Calu3 (cell line): ENCODE measurements at regions not wholly inside any gene's neighbourhood (a gene's known extent, or its start where the extent isn't known, plus 50 kb on each side); places are given as distances from the start of the nearest gene placed in this dataset.
"Not testable (repeated sequence)": the region's sequence is repeated elsewhere in the genome, so short reads cannot be mapped to it uniquely, and the experiment has no call there.

ENCODE experiments used
- BruUV-seq: library from RNA; stranded (reverse); fragments of 400-500 nt; replicated peaks from 2 replicates; lab custom pipeline; 2021; lab: Mats Ljungman, UMichigan
- CTCF ChIA-PET: fragments of 300-600 bp; sonication (Branson Sonifier 250); formaldehyde crosslinking; loops from one replicate; lab custom pipeline; 2022; ENCODE audit warnings: antibody characterized with exemption; lab: Charles Lee
- DNase-seq: peaks from one replicate; pipeline ENCODE4 v3.0.0; 2022
- H3K27ac Mint-ChIP-seq: one replicate; pipeline ENCODE4 v1.8.0; 2022; ENCODE audit warnings: mixed read lengths; ENCODE audit not compliant: unreplicated experiment
- H3K27me3 Mint-ChIP-seq: one replicate; pipeline ENCODE4 v1.8.0; 2022; ENCODE audit warnings: mixed read lengths; ENCODE audit not compliant: unreplicated experiment
- H3K36me3 Mint-ChIP-seq: one replicate; pipeline ENCODE4 v1.8.0; 2022; ENCODE audit warnings: mild to moderate bottlenecking, moderate library complexity, mixed read lengths; ENCODE audit not compliant: insufficient read depth, unreplicated experiment
- H3K4me1 Mint-ChIP-seq: one replicate; pipeline ENCODE4 v1.8.0; 2022; ENCODE audit warnings: mild to moderate bottlenecking, low read depth, mixed read lengths; ENCODE audit not compliant: unreplicated experiment
- H3K4me3 Mint-ChIP-seq: one replicate; pipeline ENCODE4 v1.8.0; 2022; ENCODE audit warnings: mild to moderate bottlenecking, low read depth, moderate library complexity, mixed read lengths; ENCODE audit not compliant: unreplicated experiment
- H3K9me3 Mint-ChIP-seq: one replicate; pipeline ENCODE4 v1.8.0; 2022; ENCODE audit warnings: low read depth, mixed read lengths; ENCODE audit not compliant: unreplicated experiment
- intact Hi-C: fragments of 100-400 bp; cut with micrococcal nuclease; formaldehyde crosslinking; loops from one replicate; pipeline ENCODE4 v1.10.0; 2022; ENCODE audit not compliant: unreplicated experiment
- TF ChIP-seq, protein P1 (sequence below): fragments of 200-600 bp; IDR thresholded peaks from one replicate; pipeline ENCODE4 v1.8.0; 2022; ENCODE audit warnings: antibody characterized with exemption; ENCODE audit not compliant: unreplicated experiment

DNA sequence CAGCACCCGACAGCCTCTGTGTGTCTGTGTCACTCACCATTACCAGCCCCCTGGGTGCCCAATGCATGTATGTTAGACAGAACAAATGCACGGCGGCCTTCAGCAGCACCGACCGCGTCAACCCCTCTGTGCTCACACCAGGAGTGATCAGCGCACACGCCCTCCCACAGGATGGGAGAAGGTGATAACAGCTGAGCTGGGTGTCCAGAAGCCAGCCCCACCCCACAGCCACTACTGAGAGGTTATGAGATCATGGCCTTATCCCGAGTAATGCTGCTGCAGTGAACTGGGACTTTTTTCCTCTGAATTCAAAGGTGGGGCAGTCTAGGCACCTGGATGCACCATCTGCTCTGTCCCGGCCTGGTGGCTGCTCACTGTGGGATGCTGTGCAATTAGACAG lies 80.9 kb upstream of the SAMD11 start:
- BruUV-seq, DNase-seq, H3K9me3 Mint-ChIP-seq, CTCF ChIA-PET, H3K36me3 Mint-ChIP-seq, H3K27me3 Mint-ChIP-seq, H3K4me1 Mint-ChIP-seq, H3K4me3 Mint-ChIP-seq, H3K27ac Mint-ChIP-seq, intact Hi-C loops: not testable (repeated sequence)

DNA sequence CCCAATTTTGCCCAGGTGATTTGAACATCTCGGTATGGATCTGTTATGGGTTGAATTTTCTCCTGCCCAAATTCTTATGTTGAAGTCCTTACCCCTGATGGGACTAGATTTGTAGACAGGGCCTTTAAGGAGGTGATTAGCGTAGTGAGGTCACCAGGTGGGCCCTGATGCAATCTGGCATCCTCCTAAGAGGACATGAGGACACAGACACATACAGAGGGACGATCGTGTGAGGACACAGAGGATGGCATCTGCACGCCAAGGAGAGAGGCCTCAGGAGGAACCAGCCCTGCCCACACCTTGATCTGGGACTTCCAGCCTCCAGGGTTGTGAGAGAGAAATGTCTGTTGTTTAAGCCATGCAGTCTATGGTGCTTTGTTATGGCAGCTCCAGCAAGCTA lies 79.8 kb upstream of the SAMD11 start:
- CTCF ChIA-PET, H3K27me3 Mint-ChIP-seq, DNase-seq, BruUV-seq, H3K27ac Mint-ChIP-seq, H3K36me3 Mint-ChIP-seq, H3K9me3 Mint-ChIP-seq, H3K4me1 Mint-ChIP-seq, intact Hi-C loops, H3K4me3 Mint-ChIP-seq: not testable (repeated sequence)

DNA sequence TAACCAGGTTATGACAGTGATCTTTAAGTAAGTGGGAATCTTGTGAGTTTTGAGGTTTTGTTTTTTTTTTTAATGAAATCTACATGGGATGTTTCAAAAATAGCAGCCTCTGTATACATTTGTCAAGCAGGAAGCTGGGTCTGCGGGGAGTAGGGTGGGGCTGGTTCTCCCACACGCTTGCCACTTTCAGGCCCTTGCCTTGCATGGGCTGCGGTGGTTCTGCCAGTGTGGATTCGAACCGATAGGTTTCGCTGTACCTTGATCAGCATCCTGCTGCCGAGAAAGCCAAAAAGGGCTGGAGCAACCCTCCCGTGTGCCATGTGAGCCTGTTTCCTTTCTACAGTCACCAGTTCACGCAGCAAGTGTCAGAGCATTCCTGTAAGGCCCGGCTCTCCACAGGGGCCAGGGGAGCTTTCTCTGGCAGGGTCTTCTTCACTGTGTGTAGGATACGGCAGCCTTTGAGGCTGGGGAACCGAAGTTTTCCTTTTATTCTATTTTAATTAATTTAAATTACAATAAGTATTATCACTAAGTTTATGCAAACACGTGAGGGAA lies 79.2 kb upstream of the SAMD11 start:
- H3K27me3 Mint-ChIP-seq = no peaks in the 10 kb centered on the region
- H3K4me3 Mint-ChIP-seq = no peak overlapping the region
- no TSS peak for BruUV-seq
- TF ChIP-seq, protein P1, sequence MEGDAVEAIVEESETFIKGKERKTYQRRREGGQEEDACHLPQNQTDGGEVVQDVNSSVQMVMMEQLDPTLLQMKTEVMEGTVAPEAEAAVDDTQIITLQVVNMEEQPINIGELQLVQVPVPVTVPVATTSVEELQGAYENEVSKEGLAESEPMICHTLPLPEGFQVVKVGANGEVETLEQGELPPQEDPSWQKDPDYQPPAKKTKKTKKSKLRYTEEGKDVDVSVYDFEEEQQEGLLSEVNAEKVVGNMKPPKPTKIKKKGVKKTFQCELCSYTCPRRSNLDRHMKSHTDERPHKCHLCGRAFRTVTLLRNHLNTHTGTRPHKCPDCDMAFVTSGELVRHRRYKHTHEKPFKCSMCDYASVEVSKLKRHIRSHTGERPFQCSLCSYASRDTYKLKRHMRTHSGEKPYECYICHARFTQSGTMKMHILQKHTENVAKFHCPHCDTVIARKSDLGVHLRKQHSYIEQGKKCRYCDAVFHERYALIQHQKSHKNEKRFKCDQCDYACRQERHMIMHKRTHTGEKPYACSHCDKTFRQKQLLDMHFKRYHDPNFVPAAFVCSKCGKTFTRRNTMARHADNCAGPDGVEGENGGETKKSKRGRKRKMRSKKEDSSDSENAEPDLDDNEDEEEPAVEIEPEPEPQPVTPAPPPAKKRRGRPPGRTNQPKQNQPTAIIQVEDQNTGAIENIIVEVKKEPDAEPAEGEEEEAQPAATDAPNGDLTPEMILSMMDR = no peak
- no peaks in the 10 kb centered on the region for H3K36me3 Mint-ChIP-seq
- CTCF ChIA-PET = no interaction called here
- H3K9me3 Mint-ChIP-seq = no peaks in the 10 kb centered on the region
- intact Hi-C loops = no loop called here
- no peak overlapping the region for H3K27ac Mint-ChIP-seq
- no peaks in the 10 kb centered on the region for H3K4me1 Mint-ChIP-seq
- no peak for DNase-seq

DNA sequence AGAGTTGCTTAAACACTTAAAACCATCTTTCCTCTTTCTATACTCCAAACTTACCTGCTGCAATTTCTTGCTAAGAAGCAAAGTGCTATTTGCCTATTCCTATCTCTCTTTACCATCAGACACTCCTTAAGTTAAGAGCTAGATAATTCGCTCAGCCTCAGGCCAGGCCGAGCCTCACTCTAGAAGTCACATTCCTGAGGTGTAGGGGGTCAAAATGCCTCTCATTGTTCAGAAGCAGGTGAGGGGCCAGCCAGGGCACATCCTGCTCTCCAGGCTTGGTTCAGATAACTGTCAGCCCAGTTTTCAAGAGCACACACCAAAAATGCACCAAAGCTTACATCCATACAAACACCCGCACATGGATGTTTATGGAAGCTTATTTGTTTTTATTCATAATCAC lies 78.1 kb upstream of the SAMD11 start:
- H3K9me3 Mint-ChIP-seq, DNase-seq, BruUV-seq, intact Hi-C loops, H3K27ac Mint-ChIP-seq, H3K27me3 Mint-ChIP-seq, H3K4me3 Mint-ChIP-seq, CTCF ChIA-PET, H3K36me3 Mint-ChIP-seq, H3K4me1 Mint-ChIP-seq: not testable (repeated sequence)

DNA sequence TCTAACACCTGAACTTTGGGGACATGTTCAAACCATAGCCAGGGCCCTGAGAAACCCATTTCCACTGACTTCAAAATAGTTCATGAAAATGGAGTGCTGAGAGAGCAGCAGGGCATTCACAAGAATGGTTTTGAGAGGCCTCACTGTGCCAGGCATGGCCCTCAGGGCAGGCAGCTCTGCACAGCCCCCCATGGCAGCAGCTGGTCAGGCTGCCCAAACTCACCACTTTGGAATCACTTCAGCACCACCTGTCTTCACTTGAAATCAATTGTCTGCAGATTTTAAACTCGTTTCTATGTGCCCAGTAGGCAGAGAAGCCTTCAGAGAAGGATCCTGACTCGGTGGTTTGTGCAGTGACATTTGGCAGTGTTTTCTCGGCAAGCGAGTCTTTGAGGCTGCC lies 73.8 kb upstream of the SAMD11 start:
- H3K36me3 Mint-ChIP-seq, intact Hi-C loops: not testable (repeated sequence)

DNA sequence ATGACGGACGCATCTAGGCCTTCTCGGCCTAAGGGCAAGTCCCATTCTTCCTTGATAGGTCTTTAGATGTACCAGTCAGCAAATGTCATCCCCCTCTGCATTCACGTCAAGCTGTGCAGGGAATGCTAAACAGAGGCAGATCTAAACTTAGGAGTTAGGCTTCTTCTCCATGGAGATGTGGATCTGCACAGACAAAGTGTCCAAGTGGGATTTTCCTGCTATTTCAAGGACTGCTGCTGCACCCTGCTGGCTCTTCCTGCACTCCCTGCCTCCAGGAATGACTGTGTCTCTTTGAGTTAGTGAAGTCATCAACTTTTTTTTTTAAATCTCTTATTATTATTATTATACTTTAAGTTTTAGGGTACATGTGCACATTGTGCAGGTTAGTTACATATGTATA lies 73.4 kb upstream of the SAMD11 start:
- H3K36me3 Mint-ChIP-seq, H3K27me3 Mint-ChIP-seq, DNase-seq, H3K27ac Mint-ChIP-seq, CTCF ChIA-PET, H3K4me3 Mint-ChIP-seq, intact Hi-C loops, BruUV-seq, H3K9me3 Mint-ChIP-seq, H3K4me1 Mint-ChIP-seq: not testable (repeated sequence)

More for the DNA sequence above, 73.8 kb upstream of the SAMD11 start:
- H3K4me1 Mint-ChIP-seq, DNase-seq, H3K27me3 Mint-ChIP-seq, CTCF ChIA-PET, H3K4me3 Mint-ChIP-seq, H3K9me3 Mint-ChIP-seq, H3K27ac Mint-ChIP-seq, BruUV-seq: not testable (repeated sequence)

DNA sequence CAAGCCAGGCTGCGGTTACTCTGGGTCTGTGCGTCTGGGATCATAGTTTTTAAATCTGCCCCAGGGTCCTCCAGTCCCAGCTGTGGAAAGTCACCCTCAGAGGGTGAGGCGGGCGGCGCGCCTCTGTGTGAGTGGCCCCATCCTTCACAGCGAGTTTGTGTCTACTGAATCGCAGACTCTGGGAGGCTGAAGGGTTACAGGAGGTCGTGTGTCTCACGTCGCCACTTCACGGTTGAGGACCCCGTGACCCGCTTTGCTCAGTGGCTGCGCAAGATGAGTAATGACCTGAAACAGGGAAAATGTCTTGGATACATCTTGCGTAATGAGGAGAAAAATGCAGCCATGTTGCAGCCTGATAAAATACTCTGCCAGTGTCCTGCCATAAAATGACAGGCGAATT lies 72.3 kb upstream of the SAMD11 start:
- H3K9me3 Mint-ChIP-seq, intact Hi-C loops: not testable (repeated sequence)

DNA sequence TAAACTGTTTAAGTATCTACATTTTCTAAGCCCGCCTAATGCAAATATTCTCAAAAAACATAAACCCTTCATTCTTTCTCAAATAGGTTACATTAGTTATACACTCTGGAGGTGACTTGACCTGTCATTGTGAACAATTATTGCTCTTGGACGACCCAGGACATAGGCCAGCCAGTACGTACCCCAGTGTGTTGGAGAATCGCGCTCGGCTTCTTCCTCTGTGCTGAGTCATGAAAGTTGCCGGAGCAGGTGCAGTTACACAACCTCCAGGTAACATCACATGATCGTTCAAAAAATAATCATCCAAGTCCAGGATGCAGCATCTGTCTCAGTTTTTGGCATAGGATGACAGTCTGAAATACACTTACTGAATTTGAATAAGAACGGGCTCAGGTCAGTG lies 71.9 kb upstream of the SAMD11 start:
- H3K27me3 Mint-ChIP-seq, BruUV-seq, H3K4me1 Mint-ChIP-seq, intact Hi-C loops, H3K36me3 Mint-ChIP-seq, CTCF ChIA-PET, H3K9me3 Mint-ChIP-seq, H3K27ac Mint-ChIP-seq, DNase-seq, H3K4me3 Mint-ChIP-seq: not testable (repeated sequence)

More for the DNA sequence above, 72.3 kb upstream of the SAMD11 start:
- H3K27ac Mint-ChIP-seq, H3K27me3 Mint-ChIP-seq, CTCF ChIA-PET, H3K4me3 Mint-ChIP-seq, DNase-seq, BruUV-seq, H3K4me1 Mint-ChIP-seq, H3K36me3 Mint-ChIP-seq: not testable (repeated sequence)

DNA sequence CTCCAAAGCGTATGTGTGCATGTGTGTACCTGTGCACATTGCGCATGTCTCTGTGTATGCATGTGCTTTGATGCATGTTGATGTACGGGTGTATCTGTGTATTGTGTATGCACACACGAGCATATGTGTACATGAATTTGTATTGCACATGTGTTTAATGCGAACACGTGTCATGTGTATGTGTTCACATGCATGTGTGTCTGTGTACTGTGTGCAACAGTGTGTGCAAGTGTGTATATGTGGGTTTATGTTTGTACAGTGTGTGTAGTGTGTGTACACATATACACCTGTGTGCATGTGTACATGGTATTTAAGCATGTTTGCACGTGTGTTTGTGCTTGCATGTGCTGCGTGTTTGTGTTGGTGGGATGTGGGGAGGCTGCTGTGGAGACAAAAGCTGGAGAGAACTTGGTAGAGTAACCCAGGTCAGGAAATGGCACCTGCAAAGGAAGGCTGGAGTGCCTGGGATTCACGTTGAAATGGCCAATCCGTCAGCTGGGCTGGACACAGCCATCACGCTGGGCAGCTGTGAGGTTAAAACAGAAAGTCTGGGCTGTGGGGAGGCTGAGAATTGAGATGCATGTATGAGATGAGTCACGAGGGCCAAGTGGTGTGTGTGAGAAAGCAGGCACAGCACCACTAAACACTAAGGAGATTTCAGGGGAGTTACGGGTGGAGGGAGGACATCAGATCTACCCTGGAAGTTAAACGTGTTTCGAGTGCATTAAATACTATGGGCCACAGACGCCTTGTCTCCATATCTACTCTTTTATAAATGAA lies 68.3 kb upstream of the SAMD11 start:
- not testable (repeated sequence) for H3K36me3 Mint-ChIP-seq, BruUV-seq

More for the DNA sequence above, 68.3 kb upstream of the SAMD11 start:
- H3K9me3 Mint-ChIP-seq, intact Hi-C loops, H3K27ac Mint-ChIP-seq, H3K4me1 Mint-ChIP-seq, CTCF ChIA-PET, H3K4me3 Mint-ChIP-seq, DNase-seq, H3K27me3 Mint-ChIP-seq: not testable (repeated sequence)
